DOHH2 (cell line): ENCODE measurements at regions not wholly inside any gene's neighbourhood (a gene's known extent, or its start where the extent isn't known, plus 50 kb on each side); places are given as distances from the start of the nearest gene placed in this dataset.

Experiments used
- EZH2phosphoT487 ChIP-seq: fragments of 200-600 bp; sonication (generic); IDR thresholded peaks from 2 replicates; pipeline ENCODE4 v1.6.1; 2017; ENCODE audit warnings: borderline replicate concordance, mild to moderate bottlenecking, antibody characterized with exemption, low read length, moderate library complexity, mixed read lengths
- TF ChIP-seq, protein P1 (sequence below): fragments of 200-600 bp; sonication (generic); IDR thresholded peaks from one replicate; pipeline ENCODE4 v1.5.1; 2014; ENCODE audit warnings: antibody characterized with exemption, mild to moderate bottlenecking, low read depth, low read length; ENCODE audit not compliant: poor library complexity, severe bottlenecking

GRCh38 chr6:4185846-4186245, 50.5 kb upstream of the ECI2 start:
- TF ChIP-seq, protein P1, sequence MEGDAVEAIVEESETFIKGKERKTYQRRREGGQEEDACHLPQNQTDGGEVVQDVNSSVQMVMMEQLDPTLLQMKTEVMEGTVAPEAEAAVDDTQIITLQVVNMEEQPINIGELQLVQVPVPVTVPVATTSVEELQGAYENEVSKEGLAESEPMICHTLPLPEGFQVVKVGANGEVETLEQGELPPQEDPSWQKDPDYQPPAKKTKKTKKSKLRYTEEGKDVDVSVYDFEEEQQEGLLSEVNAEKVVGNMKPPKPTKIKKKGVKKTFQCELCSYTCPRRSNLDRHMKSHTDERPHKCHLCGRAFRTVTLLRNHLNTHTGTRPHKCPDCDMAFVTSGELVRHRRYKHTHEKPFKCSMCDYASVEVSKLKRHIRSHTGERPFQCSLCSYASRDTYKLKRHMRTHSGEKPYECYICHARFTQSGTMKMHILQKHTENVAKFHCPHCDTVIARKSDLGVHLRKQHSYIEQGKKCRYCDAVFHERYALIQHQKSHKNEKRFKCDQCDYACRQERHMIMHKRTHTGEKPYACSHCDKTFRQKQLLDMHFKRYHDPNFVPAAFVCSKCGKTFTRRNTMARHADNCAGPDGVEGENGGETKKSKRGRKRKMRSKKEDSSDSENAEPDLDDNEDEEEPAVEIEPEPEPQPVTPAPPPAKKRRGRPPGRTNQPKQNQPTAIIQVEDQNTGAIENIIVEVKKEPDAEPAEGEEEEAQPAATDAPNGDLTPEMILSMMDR, result no peak
- TF ChIP-seq EZH2phosphoT487, result no peak
